Inflammatory macrophage (primary cell): ENCODE measurements at regions not wholly inside any gene's neighbourhood (a gene's known extent, or its start where the extent isn't known, plus 50 kb on each side); places are given as distances from the start of the nearest gene placed in this dataset.
"Not testable (repeated sequence)": the region's sequence is repeated elsewhere in the genome, so short reads cannot be mapped to it uniquely, and the experiment has no call there.

ENCODE experiments used
- DNase-seq, 2 donors: peaks; one replicate each; pipeline ENCODE4 v3.0.0-alpha.2; 2020 to 2022

DNA sequence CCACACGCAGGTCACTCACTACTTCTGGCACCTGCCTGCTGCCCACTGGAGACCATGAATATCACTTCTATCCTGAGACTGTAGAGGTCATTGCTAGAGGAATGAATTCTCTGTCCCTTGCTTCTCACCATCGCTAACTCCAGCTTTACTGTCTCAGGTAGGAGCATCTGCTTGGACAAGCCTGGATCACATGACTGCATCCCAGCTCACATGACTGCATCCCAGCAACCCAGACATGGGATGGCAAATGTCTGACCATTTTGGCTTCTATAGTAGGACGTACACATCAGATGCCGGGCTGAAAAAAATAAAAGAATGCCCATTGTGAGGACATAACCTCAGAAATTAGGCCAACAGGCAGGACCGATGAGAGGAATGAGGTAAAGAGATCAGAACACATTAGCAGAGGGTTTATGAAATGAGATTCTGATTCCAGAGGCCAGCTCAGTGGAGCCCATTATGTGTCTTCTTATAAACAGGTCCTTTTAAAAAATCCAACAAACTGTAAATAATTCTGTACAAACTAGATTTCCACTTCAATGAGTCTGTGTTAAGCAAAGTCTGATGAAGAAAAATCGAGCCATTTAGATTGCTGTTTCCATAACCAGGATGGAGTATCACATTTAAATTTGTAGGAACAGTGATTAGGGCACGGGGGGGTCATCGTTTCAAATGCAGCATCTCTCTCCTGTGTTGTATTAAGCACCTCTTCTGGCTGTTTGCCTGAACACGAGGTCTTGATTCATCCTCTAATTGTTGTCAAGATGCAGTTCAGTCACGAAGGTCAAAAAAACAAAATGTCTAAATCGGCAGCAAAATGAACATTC is 126.7 kb downstream of the MTHFS start:
- DNase-seq, result no peak

GRCh38 chr15:79773128-79773527 is 123.7 kb downstream of the MTHFS start:
- no peak for DNase-seq

DNA sequence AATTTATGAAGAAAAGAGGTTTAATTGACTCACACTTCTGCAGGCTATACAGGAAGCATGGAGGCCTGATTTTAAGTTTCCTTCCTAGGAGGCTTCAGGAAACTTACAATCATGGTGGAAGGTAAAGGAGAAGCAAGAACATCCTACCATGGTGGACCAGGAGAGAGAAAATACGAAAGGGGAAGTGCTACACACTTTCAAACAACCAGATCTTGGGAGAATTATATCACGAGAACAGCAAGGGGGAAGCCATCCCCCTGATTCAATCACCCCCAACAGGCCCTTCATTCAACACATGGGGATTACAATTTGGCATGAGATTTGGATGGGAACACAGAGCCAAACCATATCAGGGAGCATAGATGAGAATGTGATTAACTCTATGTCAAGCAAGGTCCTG is 121.0 kb downstream of the MTHFS start:
- no peak for DNase-seq

- no peak for DNase-seq
Measured at GRCh38 chr15:79777916-79778315, 118.9 kb downstream of the MTHFS start.

DNA sequence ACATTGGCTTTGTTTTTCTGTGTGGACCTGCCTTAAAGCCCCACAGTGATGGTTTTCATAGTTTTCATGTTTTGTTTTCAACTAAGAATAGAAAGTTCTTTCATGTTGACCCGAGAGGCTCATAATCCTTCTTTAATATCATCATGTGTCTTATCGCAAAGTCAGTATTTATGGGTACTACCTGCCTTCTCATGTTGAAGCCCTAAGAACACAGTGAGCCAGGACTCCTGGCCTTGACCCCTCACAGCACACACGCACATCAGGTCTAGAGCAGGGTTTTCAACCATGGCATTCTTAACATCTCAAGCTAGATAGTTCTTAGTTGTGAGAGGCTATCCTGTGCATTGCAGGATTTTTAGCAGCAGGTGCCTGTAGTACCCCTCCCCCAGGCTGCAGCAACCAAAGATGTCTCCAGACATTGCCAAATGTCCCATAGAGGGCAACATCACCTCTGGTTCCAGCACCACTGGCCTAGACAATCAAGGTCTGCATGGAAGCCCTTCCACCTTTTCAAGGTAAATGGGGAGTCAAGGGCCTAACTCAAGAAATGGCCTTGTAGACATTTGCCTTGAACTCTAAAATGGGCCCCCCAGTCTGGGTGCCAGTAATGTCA is 118.3 kb downstream of the MTHFS start:
- DNase-seq, result no peak

DNA sequence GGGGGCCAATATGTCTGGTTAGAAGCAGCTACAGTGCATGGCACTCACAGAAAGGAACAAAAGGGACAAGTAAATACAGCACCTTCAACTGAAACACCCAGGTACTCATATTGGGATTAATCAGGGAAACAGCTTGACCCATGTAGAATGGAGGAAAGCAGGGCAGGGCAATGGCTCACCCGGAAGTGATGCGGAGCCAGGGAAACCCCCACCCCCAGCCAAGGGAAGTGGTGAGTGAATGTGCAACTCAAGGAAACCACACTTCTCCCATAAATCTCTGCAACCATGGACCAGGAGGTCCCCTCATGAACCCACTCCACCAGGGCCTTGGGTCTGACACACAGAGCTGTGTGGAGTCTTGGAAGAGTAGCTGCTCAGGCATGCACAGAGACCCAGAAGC is 117.1 kb downstream of the MTHFS start:
- DNase-seq, result peak; percentile 12 to 34

DNA sequence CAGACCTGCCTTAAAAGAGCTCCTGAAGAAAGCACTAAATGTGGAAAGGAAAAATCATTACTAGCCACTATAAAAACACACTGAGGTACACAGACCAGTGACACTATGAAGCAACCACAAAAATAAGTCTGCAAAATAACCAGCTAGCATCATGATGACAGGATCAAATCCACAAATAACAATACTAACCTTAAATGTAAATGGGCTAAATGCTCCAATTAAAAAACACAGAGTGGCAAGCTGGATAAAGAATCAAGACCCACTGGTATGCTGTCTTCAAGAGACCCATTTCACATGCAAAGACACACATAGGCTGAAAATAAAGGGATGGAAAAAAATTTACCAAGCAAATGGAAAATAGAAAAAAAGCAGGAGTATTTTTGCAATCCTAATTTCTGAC is 114.5 kb downstream of the MTHFS start:
- DNase-seq, result not testable (repeated sequence)
